ENCODE measurements at regions not wholly inside any gene's neighbourhood (a gene's known extent, or its start where the extent isn't known, plus 50 kb on each side); places are given as distances from the start of the nearest gene placed in this dataset.

DNA sequence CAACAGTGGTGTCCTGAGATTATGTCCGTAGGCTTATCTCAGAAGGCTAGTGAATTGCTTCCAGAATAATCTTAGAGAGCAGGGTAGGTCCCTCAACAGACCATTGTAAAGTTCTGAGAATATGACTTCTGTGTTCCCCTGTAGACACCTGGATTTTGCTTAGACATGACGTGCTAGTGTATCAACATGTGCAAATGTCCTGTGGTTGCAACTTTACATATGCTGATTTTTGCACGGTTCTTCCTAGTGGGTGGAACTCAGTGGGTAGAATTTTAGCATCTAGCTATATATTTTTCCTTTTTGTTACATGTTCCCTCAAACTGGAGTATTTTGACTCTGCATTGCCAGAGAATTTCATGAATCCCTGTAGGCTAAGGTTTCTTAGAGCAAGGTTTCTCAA lies 459.2 kb downstream of the RNF144B start:
- Histone ChIP-seq H3K27me3 (ENCODE audit: control insufficient read depth in 2 of 2, insufficient read depth in 2 of 2, low read length in 2 of 2) (no peaks in the 10 kb centered on the region), H3K9me1 (replicated peaks; ENCODE audit: control insufficient read depth, extremely low read depth, insufficient read depth, low read length) (no peaks in the 10 kb centered on the region), H3K9me3 (replicated peaks; ENCODE audit: control insufficient read depth, insufficient read depth, low read length) (peaks cover 2% of the 10 kb centered on the region), H4K20me1 (replicated peaks; ENCODE audit: control insufficient read depth, extremely low read depth, insufficient read depth, low read length) (no peaks in the 10 kb centered on the region), H3K4me1 (ENCODE audit: control insufficient read depth, extremely low read depth, insufficient read depth, low read length) (no peaks in the 10 kb centered on the region), H3K36me3 (ENCODE audit: control insufficient read depth in 2 of 2, extremely low read depth in 1 of 2, insufficient read depth in 2 of 2, low read length in 2 of 2) (no peaks in the 10 kb centered on the region), H3K4me3 (replicated peaks in 1 of 3; ENCODE audit: insufficient read depth in 1 of 3, low read depth in 1 of 3, low read length in 3 of 3) (no peak overlapping the region), H3K79me2 (ENCODE audit: control insufficient read depth, insufficient read depth, low read length) (no peaks in the 10 kb centered on the region), H3K9ac (replicated peaks; ENCODE audit: extremely low read depth, insufficient read depth, low read length) (no peak overlapping the region), H2AFZ (ENCODE audit: low read depth, low read length) (no peak overlapping the region), H3K27ac (ENCODE audit: insufficient read depth, low read depth, low read length) (no peak overlapping the region), H3K4me2 (ENCODE audit: insufficient read depth, low read length) (no peak overlapping the region)
- ChIA-PET CTCF (no interaction called here), POLR2A (no interaction called here)
- intact Hi-C loops (cut with micrococcal nuclease) (no loop called here), dilution Hi-C loops (cut with MboI; ENCODE audit: extremely low pct_ligation_motif_present, low sequenced_read_pairs) (no loop called here)
- no peak for TF ChIP-seq EZH2 (IDR thresholded peaks at IDR 0.05; ENCODE audit: borderline replicate concordance, low read depth, low read length, severe bottlenecking)
- TF ChIP-seq POLR2AphosphoS5 (IDR thresholded peaks at IDR 0.05; ENCODE audit: insufficient read depth, low read depth, low read length), result no peak
- TF ChIP-seq POLR2A (IDR thresholded peaks at IDR 0.05; ENCODE audit: low read depth, low read length), result no peak
- no peak for TF ChIP-seq FOS (IDR thresholded peaks at IDR 0.05; ENCODE audit: borderline replicate concordance, insufficient read depth, low read length)
- TF ChIP-seq, protein P1, sequence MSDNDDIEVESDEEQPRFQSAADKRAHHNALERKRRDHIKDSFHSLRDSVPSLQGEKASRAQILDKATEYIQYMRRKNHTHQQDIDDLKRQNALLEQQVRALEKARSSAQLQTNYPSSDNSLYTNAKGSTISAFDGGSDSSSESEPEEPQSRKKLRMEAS (IDR thresholded peaks at IDR 0.05; ENCODE audit: insufficient read depth, insufficient read length), result no peak
- TF ChIP-seq JUN (IDR thresholded peaks at IDR 0.05; ENCODE audit: borderline replicate concordance, insufficient read depth, insufficient read length, low read depth), result no peak
- no peak for TF ChIP-seq GATA2 (IDR thresholded peaks at IDR 0.05; ENCODE audit: insufficient read depth, insufficient read length, low read depth, low read length)
- no peak for TF ChIP-seq CTCF (IDR thresholded peaks at IDR 0.05; ENCODE audit: extremely low read depth in 1 of 2, insufficient read depth in 1 of 2, low read depth in 1 of 2, low read length in 2 of 2)
- no peak for TF ChIP-seq MYC (IDR thresholded peaks at IDR 0.05; ENCODE audit: low read depth, low read length)
- FAIRE-seq (no peak), DNase-seq (ENCODE audit: low read depth, low spot score) (no peak)
- no TSS peak for BruUV-seq (replicated peaks)

Data from endothelial cell of umbilical vein (primary cell).